NCI-H1417 (cell line): ENCODE measurements at regions not wholly inside any gene's neighbourhood (a gene's known extent, or its start where the extent isn't known, plus 50 kb on each side); places are given as distances from the start of the nearest gene placed in this dataset.
"Not testable (repeated sequence)": the region's sequence is repeated elsewhere in the genome, so short reads cannot be mapped to it uniquely, and the experiment has no call there.

ENCODE experiments used
- DNase-seq, 3 experiments: peaks; one replicate each; lab custom pipeline; 2025; lab: John Stamatoyannopoulos, UW

DNA sequence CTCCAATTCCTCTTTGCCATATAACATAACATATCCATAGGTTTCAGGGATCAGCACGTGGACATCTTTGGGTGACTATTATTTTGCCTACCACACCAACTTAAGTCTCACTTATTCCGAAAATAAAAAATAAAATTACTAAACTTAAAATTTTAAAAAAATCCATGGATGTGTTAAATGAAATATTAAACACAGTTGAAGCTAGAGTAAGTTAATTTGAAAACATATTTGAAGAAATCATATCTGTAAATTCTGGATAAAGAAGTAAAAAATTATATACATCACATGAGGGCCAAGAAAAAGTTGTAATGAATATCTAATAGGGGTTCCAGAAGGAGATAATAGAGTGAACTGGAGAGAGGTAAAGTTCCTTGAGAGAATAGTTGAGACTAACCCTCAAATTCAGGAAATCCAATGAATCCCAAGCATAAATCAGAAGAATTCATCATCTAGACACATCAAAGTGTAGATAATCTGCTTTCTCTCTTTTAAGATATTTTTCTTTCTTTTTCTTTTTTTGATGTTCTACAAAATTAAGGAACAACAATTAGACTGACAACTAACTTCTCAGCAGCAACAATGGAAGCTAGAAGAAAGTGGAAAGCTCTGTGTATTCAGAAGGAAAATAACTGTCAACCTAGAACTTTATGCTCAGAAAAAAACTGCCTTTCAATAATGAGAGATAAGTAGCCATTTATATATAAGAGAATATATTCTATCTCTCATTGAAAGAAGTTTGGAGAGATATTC is 147.4 kb downstream of the ABHD5 start:
- no peak for DNase-seq

DNA sequence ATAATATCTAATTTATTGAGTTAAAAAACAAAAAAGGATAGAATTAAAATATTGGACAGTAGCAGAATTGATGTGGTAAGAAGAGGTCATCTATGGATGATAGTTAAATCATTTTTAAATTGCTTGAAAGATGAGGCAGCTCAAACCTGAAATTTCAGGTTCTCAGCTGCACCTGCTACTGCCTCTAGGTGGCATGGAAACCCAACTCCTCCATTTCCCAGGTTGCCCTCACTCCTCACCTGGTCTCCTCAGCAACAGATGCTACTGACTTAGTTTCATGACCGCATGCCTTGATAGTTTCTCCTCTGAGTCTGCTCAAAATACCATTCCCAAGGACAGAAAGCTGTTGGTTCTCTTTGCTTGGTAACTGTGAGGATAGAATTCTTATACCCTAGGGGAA is 148.1 kb downstream of the ABHD5 start:
- DNase-seq, result peak in 1 of 3 experiments; percentile 1

DNA sequence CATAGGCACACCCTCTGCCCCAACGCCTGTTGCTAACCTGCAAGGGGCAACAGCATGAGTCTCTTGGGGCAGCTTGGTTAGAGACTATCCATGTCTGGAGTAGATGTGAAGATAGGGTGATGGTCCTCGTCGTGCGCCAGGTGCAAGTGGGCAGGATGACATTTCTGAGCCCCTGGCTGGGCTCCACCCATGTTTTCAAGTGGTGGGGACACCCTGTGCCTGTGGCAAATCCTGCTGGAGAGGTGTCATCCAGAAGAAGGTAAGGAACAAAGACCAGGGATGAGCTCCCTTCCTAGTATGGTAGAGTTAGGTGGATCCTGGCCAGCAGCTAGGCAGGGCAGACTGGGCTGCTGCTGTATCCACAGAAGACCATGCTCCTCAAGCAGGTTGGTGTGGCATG is 152.6 kb downstream of the ABHD5 start:
- DNase-seq, result no peak

DNA sequence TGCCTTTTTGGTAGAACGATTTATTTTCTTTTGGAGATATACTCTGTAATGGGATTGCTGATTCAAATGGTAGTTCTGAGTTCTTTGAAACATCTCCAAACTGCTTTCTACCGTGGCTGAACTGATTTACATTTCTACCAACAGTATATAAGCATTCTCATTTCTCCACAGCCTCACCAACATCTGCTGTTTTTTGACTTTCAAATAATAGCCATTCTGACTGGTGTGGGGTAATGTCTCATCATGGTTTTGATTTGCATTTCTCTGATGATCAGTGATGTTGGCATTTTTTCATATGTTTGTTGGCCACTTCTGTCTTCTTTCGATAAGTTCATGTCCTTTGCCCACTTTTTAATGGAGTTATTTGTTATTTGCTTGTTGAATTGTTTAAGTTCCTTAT is 154.0 kb downstream of the ABHD5 start:
- no peak for DNase-seq

DNA sequence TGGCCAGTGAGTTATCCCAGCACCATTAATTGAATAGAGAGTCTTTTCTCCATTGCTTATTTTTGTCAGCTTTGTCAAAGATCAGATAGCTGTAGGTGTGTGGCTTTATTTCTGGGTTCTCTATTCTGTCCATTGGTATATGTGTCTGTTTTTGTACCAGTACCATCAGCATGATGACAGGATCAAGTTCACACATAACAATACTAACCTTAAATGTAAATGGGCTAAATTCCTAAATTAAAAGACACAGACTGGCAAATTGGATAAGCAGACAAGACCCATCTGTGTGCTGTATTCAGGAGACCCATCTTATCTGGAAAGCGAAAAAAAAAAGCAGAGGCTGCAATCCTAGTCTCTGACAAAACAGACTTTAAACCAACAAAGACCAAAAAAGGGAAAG is 154.8 kb downstream of the ABHD5 start:
- DNase-seq, result not testable (repeated sequence)

DNA sequence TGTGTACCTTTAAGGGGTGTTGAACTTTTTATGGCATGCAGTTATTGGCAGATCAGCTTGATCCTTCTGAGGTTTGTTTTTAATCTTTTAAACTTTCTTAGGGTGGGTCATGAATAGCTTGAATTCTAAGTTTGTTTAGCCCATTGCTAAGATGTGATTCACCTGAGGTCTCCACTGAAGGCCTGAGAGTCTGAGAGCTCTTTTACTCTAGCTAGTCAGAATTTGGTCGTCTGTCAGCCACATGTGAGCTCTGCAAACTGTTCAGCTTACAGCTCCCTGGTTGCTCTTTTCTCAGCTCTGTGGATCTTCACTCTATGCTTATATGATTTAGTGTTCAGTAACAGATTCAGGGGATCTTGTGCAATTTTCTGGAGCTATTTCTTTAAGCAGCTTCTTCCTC is 161.3 kb downstream of the ABHD5 start:
- no peak for DNase-seq

DNA sequence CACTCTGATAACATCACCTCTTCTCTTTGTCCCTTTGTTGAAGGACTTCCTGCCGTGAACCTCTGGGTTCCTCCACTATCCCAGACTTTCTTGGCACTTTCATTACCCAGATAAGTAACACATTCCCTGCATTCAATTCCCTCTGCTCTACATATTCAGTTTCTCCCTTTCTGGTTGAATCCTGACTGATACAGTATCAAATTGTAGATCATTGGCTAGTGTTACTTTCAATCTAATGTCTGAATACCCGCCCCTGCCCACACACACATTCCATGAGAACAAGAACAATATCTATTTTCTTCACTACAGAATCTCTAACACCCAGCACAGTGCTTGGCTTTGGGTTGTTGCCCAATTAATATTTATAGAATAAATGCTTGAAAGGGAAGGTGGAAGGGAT is 163.5 kb downstream of the ABHD5 start:
- no peak for DNase-seq

DNA sequence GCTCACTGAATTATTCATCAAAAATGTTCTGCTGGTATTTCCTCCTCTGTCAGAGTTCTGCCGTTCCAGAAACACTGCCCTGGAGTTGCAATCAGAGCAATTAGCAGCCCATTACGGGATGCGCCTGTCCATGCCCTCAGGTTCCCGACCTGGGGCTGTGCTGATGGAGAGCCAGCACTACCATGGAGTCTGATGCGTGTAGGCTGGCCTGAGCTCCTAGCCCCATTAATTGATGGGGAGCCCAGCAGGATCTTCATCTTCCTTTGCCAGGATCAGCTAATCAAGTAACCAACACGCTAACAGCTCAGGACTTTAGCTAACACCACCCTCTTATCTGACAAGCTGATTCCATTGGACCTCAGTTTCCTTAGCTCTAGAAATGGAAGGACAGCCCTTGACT is 164.2 kb downstream of the ABHD5 start:
- DNase-seq, result no peak

DNA sequence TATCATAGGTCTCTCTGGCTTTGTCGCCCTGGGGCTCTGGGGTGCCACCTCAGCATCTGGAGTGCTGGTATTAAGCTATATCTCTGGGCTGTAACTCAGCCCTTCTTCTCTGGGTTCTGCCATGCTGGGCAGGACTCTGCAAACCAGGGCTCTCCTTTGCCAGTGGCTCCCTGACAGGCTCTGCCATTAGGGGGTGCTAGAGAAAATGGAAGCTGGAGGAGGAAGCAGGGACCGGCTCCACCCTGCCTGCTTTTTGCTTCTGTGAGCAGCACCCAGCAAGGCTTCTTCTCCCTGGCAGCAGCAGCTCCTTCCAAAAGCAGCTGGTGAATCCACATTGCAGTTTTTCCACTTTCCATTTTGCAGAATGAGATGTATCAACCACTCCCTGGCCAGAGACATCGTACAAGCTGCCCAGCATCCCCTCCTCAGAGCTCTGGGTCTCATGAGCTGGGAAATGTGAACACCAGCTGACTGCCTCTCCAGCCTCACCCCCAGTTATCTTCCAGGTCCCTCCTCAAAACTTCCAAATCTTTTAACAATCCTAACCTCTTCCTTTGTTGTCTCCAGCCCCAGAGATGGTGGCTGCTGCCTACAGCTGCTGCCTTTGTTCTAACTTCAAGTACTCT is 165.0 kb downstream of the ABHD5 start:
- DNase-seq, result peak; percentile 25 to 58 (median 35)

DNA sequence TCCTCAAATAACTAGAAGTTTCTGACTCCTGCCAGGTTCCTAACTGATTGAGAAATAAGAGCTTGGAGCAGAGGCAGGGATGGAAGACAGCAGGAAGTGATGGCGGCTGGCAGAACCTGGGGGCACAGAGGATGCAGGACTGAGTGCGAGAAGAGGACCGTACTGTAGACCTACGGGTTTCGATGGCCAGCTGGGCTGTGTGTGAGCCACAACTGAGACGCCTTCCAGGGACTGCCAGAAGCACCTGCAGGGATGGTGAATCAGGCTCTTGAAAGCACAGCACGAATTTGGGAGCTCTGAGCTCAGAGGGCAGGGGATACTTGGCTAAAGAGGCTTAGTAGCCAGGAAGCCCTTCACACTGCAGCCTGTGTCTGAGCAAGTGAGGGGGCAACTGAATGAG is 165.6 kb downstream of the ABHD5 start:
- no peak for DNase-seq

DNA sequence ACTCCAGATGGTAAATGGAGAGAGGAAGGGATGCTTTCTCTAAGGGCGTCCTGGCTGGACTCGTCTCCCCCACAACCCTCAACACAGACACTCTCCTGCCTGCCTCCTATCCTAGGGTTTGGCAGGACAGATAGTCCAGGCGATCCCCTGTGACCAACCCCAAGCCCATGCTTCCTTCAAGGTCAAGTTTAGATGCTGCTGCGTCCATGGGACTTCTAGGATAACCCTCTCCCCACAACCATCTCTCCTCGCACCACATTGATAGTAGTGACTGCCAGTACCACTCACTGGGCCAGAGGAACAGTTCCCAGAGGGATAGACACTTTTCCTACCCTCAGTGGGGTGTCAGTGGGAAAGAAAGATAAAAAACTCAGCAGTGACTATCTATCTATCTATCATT is 166.0 kb downstream of the ABHD5 start:
- no peak for DNase-seq

DNA sequence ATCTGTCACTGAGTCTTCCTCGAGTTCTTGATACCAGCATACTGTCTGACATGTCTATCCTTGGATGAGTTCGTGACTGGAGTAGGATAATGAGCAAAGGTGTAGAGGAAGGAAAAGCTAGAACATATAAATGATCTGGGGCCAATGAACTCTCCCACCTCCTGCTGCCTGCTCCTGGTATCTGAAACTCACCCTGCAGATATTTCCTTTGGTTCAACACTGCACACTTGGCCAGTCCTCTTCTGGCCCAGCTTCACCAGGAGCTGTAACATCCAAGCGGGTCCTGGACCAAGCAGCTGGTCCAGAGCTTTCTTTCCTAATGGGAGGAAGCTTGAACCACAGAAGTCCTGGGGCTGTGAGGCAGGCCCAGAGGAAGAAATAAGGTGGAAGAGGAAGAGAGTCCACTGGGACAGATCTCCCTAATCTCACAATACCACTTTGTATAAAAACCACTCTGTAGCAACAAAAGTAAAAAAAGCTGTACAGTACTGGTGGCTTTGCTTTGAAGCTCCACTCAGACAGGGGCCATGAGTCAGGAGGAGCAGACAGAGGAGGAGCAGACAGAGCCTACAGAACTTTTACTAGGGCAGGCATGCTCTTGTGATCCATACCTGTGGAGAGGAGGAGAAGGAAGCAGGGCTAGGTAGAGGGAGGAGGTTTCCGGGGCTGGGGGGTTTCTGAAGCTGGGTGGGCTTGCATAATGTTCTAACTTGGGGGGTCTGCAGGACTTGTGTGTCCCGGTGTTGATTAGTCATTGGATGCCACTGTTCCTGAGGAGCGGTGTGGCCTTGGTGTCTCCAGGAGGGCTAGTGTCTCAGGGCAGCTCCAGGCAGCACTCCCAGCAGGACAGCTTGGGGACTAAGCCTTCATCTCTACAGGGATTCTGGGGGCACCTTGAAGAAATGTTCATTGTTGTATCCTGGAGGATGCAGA is 166.9 kb downstream of the ABHD5 start:
- DNase-seq, result no peak

DNA sequence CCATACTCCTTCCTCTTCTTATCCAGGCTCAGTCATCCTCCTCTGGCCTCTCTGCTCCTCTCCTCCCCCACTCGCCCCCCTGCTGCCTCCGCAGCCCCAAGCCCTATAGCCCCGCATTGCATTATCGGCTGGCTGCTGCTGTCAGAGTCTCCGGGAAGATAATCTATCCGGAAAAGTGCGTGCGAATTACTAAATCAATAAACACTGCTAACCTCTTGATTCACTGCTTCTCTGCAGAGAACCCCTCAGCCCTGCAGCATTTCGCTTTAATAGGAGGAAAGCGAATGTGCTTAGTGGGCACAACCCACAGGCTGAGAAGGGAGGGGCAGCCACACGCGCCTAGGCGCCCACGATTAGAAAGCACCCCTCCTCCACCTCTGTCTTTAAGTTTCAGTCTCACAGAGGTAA is 167.6 kb downstream of the ABHD5 start:
- DNase-seq, result peak in 1 of 3 experiments; percentile 3

DNA sequence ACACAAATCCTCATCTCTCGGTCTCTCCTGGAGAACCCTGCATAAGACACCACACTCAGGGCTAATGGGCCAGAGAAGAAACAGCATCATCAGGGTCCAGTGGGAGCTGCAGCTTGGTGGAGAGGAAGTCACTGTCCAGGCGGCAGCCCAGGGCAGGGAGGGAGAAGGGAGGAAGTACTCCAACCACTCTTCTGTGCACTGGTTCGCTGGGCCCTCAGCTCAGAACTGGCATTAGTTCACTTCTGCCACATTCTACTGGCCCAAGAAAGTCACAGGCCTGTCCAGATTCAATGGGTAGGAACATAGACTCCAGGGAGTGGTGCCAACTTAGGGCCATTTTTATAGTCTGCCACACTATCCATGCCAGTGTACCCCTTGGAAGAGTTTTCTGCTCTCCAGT is 169.0 kb downstream of the ABHD5 start:
- no peak for DNase-seq

DNA sequence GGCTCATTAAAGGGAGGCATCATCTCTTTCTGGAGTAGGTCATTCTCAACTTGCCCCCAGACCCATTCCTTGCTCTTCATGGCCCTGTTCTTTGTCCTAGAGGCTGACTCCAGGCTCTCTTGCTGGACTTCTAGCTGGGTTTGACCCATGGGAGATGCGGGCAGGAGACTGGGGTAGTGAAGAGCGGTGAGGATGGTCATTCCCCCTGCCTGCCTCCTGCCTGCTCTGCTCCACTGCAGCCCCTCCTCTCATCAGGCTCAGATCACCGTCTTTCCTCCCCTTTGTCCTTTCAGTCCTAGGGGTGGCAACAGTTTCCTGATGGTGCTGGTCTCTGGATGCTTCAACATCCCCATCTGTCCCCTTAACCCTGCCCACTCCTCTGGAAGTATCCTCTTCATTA is 170.9 kb downstream of the ABHD5 start:
- no peak for DNase-seq

DNA sequence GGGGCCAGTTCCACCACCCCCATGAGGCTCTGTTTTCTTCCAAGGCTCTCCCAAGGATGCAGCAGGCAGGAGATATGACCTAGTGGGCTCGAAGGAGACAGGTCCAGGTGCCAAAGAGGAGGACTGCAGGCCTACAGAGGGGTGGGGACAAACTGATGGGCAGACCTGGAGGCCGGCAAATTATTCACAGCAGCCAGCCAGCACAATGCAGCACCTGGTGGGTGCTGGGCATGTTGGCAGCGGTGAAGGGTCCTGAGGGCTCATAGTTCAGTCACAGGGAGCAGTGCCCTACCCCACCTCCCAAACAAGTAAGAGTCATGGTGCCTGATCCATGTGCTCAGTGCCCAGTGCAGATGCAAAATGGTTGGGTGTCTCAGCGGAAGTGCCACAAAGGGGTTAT is 171.7 kb downstream of the ABHD5 start:
- no peak for DNase-seq

DNA sequence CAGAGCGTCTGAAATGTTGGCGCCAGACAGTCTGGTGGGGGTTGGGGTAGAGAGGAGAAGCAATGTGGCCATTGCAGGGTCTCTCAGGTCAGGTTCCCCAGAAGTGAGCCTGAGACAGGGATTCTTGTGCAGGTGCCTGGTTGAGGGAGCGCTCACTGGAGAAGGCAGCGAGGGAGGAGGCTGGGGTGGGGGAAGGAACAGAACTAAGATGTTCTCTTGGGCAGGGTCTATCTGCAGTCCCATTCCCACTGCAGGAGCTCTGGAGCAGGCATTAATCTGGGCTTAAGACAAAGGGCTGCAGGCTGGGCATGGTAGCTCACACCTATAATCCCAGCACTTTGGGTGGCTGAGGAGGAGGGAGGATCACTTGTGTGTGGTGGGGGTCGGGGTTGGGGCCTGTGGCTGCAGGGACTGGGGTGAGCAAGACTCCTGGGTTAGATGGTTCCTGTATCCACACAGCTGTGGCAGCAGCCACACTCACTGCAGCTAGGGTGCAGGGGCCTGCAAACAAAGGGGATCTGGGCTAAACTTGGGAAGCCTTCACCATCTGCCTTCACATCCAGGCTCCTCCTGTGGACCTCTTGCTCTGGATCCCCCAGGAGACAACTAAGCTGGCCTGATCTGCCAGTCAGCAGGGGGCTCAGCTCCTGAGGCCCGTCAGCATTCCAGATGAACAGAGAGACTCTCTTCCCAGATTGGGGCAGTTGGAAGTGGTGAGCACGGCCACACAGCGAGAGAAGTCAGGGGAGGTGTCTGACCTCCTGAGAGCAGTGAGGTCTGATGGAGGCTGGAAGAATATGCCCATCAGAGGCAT is 172.5 kb downstream of the ABHD5 start:
- no peak for DNase-seq

DNA sequence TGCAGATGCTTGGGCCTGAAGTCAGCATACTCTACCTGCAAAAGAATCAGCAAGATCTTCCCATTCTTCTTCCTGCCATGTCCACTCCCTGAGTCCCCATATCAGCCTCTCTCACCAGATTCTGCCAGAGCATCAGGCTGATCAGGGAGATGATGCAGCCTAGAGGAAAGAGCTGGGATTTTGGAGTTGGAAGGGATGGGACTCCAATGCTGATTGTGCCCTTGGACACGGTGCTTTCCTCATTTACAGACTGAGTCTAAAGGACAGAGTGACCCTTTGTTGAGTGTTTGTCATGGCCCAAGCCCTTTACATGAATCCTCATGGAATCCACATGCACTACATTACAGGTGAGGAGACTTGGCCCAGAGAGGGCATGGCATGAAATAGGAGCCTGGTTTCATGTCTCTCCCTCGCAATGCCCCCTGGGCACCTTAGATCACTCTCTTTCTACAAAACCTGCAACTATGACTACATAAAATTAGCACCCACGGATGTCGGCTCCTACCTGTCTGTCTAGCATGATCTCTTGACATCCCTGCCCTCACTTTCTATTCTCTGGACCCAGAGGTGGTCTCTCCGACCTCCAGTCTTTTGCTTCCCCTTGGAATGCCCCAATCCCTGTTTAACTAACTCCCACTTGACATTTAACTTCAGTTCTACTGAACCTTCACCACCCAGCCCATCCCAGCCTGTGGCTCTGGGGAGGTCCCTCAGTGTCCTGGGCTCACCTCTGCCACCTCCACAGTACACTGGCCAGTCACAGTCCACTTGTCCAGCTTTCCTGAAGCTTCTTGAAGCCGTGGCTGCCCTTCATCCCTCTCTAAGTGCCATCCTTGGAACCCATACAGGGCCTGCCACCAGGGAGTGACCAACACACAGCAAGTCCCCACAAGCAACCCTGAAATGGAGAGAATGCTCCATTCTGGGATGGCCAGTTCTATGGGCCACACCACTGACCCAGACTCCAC is 173.5 kb downstream of the ABHD5 start:
- DNase-seq, result no peak

DNA sequence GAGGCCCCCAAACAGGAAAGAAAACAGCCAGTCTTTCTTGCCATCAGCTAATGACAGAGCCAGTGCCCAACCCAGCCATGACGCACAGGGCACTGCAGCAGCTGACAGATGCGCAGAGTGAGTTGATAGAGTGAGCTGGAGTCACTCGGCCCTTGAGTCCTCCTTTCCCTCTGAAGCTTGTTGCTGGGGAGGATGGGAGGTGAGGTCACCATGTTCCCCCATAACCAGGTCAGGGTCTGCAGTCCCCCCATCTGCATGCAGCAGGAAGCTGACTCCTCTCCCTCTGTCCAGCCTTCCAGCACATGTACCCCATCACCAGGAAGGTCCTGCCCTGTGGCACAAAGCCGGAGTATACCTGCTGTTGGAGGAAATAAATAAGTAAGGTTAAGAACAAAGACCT is 174.6 kb downstream of the ABHD5 start:
- no peak for DNase-seq

DNA sequence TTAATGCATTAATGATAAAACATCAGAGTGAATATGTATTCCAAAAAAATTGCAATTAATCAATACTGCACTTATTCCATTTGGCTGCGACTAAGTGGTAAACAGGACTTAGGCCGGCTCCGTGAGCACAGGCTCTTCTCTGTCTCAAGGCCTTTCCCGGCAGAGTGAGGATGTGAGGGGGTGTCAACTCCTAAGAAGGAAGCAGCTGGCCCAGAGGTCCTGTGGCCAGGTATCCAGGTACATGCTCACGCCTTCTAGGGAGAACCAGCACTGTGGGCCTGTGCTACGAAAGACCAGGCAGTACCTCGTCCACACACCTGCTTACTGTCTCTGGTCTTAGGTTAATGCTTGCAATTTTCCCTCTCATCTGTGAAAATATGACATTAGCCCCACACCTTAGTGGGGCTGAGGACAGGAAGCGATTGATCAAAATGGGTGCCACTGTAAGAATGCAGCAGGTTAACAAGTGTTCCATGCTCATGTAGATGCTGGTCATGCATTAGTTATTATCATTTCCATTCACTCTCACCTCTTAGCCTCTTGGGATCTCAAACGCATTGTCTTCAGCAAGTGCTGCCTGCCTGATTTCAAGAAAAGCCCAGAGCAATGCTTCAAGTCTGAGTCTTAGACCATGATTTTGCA is 175.3 kb downstream of the ABHD5 start:
- DNase-seq, result no peak
